Left kidney (tissue), 1 donor: ENCODE measurements at regions not wholly inside any gene's neighbourhood (a gene's known extent, or its start where the extent isn't known, plus 50 kb on each side); places are given as distances from the start of the nearest gene placed in this dataset.

ENCODE experiments used
- DNase-seq: peaks from one replicate; pipeline ENCODE4 v3.0.0-alpha.2; 2013

DNA sequence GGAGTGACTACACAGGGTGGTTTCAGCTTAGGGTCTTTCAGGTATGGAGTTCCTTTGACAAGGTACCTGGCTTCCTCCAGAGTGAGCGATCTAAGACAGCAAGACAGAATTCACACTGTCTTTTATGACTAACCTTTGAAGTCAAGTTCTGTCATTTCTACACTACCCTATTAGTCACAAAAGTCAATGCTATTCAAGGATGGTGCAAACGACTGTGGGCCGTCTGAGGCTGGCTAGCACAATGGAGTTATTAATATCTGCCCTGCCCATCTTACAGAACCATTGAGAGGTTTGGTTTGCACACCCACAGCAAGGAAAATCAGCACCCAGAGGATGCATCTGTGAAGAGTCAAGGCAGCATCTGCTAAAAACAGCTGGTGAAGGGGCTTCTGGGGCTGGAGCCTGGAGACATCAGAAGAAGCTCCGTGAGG is 62.9 kb upstream of the XCR1 start:
- no peak for DNase-seq

DNA sequence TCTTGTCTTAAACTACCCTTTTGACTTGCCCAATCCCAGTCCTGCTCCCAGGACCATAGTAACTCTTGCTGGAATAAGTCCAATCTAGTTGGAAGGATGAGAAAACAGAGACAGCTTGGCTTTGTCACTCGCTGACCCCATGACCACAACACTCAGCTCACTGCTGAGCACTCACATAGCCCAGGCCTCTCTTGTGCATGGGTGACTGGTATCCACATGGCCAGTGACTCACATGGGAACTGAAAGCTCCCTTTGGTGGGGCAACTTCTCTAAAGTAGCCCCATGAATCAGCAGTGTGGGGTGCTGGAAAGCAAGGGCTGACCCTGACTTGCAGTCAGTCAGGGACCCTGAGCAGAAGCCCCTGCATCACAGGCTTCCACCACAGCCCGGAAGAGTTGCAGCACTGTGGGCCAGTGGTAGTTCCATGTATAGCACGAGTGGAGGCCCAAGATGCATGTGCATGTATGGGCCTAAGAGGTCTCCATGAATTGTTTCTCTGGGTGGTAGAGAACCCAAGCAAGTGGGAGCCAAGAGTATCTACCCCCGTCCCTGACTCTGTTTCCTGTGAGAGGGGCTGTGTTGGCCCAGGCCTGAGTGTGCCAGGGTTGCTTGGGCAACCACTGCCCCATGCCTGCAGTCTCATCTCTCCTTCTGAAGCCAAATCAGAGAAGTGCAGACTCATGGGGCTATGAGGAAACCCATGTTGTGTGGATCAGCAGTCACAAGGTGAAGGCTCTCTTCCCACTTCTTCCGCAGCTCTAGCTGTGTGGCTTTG is 62.1 kb upstream of the XCR1 start:
- no peak for DNase-seq

- DNase-seq: no peak
Measured at GRCh38 chr3:46087871-46088270, 60.6 kb upstream of the XCR1 start.

DNA sequence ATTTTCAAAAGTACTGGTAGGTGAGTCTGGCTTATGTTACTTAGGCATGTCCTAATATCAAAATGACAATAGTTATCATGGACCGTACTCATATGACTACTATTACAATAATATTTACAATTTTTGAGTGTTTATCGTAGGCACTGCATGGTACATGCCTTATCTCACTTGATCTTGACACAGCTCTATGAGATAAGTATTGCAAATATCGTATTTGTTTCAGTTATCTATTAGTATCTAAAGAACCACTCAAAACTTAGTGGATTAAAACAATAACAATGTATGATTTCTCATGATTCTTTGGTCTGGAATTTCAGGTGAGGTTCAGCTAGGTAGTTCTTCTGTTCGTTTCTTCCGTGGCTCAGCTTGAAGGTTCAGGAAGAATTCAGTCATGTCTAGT is 59.7 kb upstream of the XCR1 start:
- DNase-seq: no peak

DNA sequence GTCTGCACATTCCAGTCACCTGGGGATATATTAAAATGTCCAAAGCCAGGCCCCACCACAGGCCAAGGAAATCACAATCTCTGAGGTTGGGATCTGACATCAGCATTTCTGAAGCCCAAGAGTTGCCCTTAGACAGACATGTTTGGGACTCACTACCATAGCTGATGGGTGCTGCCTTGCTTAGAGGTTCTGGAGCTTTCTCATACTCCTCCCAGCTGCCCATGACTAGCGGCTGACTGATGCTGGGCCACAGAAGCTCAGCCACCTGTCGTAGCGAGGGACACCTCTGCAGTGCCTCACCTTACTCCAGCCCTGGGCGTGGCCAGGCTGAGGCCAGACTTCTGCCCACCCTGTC is 58.8 kb upstream of the XCR1 start:
- DNase-seq: no peak

DNA sequence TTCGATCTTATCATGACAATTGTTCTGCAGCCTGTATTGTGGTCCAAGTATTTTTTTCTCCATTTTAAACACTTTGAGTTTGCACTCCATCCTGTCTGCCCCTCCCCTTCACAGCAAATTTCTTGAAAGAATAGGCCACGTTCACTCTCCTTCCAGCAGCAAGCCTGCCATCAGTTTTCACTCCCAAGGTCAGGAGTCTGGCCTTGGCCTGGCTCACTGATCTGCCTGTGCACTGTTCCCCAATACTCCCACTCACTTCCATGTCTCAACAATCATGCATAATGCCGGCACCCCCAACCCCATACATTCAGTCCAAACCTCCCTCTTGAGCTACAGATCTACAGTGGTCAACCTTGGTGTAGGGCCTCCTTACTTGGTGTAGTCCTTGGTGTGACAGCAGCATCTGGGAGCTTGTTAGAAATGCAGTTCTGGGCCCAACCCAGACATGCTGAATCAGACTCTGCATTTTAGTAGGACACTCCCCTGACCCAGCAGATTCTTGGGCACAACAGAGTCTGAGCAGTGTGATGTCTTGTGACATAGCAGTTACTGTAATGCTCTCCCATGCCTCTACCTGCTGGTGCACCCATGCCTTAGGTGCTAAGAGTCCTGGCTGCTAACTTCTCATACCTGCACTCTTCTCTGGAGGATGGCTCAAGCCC is 58.3 kb upstream of the XCR1 start:
- no peak for DNase-seq

- DNase-seq: no peak
Measured at GRCh38 chr3:46083956-46084355, 56.7 kb upstream of the XCR1 start.

- no peak for DNase-seq
Measured at GRCh38 chr3:46082849-46083248, 55.6 kb upstream of the XCR1 start.

- DNase-seq: no peak
Measured at GRCh38 chr3:46082021-46082420, 54.7 kb upstream of the XCR1 start.

DNA sequence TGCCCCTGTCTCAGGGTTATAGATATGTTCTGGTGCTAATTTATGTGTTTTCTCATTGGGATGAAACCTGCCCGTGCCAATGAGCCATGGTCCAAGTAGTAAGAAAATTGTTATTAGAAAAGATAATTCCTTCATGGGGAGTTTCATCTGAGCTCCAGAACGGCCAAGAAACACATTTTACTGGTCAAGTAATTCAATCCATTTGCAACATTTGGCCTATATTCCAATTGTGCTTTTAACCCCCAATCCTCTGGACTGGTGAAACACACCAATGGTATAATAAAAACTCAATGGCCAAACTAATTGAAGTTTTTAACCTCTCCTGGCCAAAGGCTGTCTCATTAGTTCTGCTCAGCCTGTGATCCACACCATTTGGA is 53.7 kb upstream of the XCR1 start:
- DNase-seq: no peak

DNA sequence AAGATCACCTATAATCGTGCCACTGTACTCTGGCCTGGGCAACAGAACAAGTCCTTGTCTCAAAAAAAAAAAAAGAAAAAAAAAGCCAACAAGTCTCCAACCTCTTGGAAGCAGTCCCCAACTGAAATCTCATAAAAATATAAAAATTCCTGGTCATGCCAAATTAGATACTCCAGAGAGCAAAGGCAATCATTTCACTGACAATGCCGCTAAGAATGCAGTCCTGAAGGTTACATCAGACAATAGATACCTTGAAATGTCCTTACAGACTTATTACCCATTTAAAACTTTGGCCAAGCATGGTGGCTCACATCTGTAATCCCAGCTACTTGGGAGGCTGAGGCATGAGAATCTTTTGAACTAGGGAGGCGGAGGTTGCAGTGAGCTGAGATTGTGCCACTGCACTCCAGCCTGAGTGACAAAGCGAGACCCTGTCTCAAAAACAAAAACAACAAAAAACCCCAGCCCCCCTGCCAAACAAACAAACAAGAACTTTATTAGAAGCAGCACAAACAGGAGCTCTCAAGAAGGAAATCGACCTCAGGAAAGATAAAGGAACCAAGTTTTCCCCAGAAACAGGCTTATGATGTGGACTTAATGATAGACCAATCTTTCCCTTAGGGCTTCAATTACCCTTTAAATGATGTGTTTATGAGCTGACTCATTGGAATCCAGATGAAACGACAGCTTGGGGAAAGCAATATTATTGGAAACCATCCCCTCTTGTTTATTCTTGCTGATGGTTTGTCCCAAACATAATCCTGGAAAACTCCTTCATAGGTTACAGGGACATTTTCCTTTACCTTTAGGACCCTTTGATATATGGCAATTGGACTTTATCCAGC is 53.1 kb upstream of the XCR1 start:
- DNase-seq: no peak

GRCh38 chr3:46078712-46079400 is 51.6 kb upstream of the XCR1 start:
- DNase-seq: peak; percentile 91
